Transverse colon (tissue), 4 donors: ENCODE measurements at regions not wholly inside any gene's neighbourhood (a gene's known extent, or its start where the extent isn't known, plus 50 kb on each side); places are given as distances from the start of the nearest gene placed in this dataset.

Experiments
- CTCF ChIP-seq, 5 experiments: fragments of 200-600 bp in 3 of 5; fragments of 450-650 bp in 2 of 5; sonication (generic) in 3 of 5; IDR thresholded peaks; 1 replicate in 2 of 5; 2 replicates in 3 of 5; pipeline ENCODE4 v1.5.1; 2016 to 2017; ENCODE audit warnings: antibody characterized with exemption in 5 of 5, inconsistent platforms in 3 of 5, mild to moderate bottlenecking in 2 of 5, moderate library complexity in 1 of 5
- EP300 ChIP-seq: sonication (generic); formaldehyde crosslinking; IDR thresholded peaks from one replicate; pipeline ENCODE4 v1.6.1; 2017; ENCODE audit warnings: antibody characterized with exemption, low read depth
- POLR2A ChIP-seq: fragments of 450-650 bp; IDR thresholded peaks from one replicate; pipeline ENCODE4 v1.6.1; 2016; ENCODE audit warnings: antibody characterized with exemption, mild to moderate bottlenecking, moderate library complexity
- POLR2AphosphoS5 ChIP-seq, 3 donors: sonication (generic); formaldehyde crosslinking; IDR thresholded peaks; one replicate each; pipeline ENCODE4 v1.6.1; 2016; ENCODE audit warnings: antibody characterized with exemption in 3 of 3

- TF ChIP-seq CTCF (IDR thresholded peaks at IDR 0.05): no peak
- no peak for TF ChIP-seq EP300
- no peak for TF ChIP-seq POLR2A
- no peak for TF ChIP-seq POLR2AphosphoS5 (IDR thresholded peaks at IDR 0.05)
Observed at GRCh38 chr12:77315407-77315806, 250.0 kb upstream of the E2F7 start.
